Kasumi-1 (cell line): ENCODE measurements at regions not wholly inside any gene's neighbourhood (a gene's known extent, or its start where the extent isn't known, plus 50 kb on each side); places are given as distances from the start of the nearest gene placed in this dataset.
"Not testable (repeated sequence)": the region's sequence is repeated elsewhere in the genome, so short reads cannot be mapped to it uniquely, and the experiment has no call there.

ENCODE experiments used
- DNase-seq, 2 experiments: peaks; one replicate each; lab custom pipeline; 2025; lab: John Stamatoyannopoulos, UW

DNA sequence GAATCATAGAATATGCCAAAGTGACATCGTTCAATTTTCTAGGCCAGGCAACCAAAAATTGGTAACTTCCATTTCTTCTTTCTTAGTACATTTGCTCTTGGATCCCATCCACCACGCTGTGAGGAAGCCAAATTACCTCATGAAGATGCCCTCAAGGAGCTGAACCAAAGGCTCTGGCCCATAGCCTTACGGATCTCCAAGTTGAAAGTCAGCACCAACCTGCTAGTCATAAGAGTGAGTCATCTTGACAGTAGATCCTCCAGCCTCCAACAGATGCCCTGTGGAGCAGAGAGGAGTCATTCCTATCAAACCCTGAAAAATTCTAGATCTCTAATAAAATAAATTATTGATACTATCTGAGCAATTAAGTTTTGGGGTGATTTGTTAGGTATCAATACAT is 322.5 kb upstream of the COL8A1 start:
- no peak for DNase-seq

GRCh38 chr3:99313485-99313884 is 324.9 kb upstream of the COL8A1 start:
- no peak for DNase-seq

DNA sequence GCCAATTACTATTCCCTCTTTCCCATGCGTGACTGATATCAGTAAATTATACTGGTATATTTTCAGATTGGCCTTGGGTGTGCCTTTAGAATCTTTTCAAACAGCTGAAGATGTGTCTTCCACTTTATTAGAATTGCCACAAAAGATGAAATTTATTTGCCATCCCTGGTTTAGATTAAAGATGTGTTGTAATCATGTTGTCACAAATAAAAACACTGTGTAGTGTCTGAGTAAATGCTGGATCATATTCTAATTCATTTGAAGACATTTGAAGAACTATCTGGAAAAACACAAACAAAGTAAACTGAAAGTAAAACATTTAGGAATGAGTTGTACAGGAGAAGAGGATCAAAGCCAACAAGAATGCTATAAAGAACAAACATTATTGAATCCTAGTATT is 339.7 kb upstream of the COL8A1 start:
- DNase-seq: no peak

GRCh38 chr3:99295836-99296235 is 342.6 kb upstream of the COL8A1 start:
- no peak for DNase-seq

DNA sequence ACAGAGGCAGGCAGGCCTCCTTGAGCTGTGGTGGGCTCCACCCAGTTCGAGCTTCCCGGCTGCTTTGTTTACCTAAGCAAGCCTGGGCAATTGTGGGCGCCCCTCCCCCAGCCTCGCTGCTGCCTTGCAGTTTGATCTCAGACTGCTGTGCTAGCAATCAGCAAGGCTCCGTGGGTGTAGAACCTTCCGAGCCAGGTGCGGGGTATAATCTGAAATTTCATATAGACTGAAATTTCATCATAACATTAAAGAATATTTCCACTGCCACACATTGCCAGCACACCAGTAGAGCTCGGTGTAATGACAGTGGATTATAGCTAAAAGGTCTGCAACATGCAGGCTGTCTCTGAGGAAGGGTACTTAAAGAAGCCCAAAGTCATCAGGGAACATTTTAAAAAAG is 344.3 kb upstream of the COL8A1 start:
- DNase-seq: not testable (repeated sequence)

DNA sequence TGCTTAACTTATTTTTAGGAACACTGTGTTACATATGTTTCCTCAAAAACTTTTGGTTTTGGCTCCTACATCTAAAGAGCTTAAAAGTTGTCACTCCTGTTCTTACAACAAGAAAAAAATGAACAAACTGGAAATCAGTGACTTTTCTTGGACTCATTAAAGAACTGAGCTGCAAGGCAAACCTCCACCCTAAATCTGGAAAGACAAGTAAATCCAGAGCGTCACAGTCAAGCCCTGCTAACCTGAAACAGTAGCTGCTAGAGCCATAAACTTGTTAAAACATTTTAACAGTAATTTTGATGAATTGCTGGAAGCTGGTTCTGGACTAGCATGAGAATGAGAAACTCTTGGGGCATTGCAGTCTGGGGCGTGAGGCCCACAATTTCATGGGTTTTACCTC is 350.5 kb upstream of the COL8A1 start:
- no peak for DNase-seq

DNA sequence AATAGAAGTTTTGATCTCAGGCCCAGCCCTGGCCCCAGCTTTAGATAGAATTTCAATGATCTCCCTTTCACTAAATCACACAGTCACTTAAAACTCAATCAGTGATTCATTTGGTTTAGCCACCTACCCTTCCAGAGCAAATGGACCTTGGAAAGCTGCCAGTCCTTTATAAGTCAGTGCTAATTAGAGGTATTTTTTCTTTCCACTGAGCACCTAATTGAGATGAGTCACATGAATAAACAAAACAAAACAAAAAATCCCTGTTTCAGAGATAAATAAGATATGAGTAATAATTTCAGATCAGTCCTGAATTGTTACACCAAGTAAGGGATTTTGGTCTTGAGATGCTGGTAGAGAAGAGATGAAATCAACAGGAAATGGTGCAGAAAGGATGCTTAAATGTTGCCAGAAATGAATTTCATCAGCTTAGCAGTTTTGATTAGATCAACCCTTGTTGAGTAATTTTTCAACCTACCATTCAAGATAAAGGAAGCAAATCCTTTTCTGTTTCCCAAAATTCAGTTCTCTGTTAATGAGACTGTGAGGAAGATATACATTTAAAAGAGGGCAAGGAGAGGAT is 352.0 kb upstream of the COL8A1 start:
- DNase-seq: no peak

DNA sequence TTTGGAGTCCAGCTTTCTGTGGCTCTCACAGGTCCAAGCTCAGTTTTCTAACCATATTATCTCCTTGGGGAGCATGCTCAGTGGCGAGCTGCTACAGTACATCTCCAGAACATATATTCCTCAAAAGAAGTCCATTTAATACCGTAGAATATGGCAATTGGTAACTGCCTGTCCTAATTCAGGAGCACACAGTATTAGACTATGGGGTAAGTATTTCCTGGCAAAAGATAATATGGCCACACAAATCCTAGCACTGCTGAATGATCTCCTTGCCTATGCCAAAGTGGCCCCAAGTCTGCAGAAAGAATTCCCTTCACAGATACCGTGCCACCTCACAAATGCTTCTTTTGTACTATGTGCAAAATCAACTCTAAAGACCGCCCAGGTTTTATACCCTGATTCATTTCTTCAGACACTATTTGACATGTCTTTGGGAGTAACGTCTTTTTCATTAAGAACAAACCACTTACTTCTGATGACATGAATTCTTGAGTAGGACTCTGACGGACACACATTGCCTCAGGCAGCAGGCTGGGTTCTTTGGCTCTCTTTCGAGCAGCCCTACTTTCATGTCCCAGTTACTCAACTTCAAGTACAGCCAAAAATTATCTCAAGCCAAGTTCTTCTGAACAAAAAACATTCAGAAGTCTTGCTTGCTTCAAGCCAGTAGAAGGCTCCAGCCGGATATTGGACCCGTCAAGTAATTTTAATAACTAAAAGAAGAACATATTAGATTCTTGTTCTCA is 368.3 kb upstream of the DCBLD2 start:
- no peak for DNase-seq

- no peak for DNase-seq
Measured at GRCh38 chr3:99256788-99257187, 355.3 kb upstream of the DCBLD2 start.

DNA sequence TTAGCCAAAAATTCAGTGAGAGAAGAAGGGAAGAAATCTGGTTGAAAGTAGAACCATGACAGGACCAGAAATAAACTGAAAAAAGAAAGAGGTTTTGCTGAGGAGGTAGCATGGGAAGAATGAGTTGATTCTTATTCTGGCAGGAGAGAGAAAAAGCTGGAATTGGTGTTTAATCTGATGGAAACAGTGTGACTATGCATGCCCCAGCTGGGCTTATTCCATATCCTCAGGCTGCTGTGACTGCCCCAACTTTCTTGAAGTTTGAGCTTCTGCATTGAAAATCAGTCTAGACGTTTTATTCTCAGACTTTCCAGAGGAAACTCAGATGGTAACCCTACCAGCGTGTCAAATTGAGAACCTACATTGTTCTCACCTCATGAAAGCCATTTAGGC is 352.5 kb upstream of the DCBLD2 start:
- no peak for DNase-seq

GRCh38 chr3:99250821-99251355 is 349.4 kb upstream of the DCBLD2 start:
- DNase-seq: no peak

- peak in 1 of 2 experiments; percentile 8 for DNase-seq
Measured at GRCh38 chr3:99250272-99250671, 348.8 kb upstream of the DCBLD2 start.

DNA sequence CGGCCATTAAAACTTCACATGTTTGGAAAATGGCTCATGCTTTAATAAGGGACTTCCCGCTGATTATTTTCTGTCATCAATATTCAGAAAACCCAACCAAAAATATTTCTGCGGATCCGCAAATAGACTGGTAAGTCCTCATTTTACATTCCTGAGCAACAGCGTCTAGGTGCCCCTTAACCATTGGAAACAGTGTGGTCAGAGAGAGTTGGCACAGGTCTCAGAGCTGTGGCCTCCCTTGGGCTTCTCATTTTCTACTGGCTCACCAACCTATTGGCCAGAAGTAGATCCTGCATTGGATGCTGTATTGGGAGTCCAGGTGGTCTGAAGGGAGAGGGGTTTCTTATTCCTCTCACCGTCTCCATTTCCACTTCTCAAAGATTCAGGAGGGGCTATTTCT is 348.1 kb upstream of the DCBLD2 start:
- DNase-seq: no peak

- DNase-seq: no peak
Measured at GRCh38 chr3:99248913-99249312, 347.4 kb upstream of the DCBLD2 start.

DNA sequence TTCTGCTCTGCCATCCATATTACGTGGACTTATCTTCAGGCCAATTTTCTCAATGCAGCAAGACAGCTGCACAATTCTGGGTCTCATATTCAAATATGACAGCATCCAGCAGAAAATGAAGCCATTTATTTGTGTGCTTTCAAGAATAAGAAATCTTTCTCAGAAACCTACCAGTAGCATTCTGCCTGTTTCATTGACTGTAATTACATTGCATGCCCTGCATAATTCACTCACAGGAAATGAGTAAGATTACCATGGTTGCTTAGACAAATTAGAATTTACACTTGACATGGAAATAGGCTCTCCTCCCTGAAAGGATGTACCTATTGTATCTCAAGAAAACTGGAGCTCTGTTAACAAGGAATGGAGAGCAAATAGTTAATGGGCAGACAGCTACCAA is 346.6 kb upstream of the DCBLD2 start:
- DNase-seq: no peak

DNA sequence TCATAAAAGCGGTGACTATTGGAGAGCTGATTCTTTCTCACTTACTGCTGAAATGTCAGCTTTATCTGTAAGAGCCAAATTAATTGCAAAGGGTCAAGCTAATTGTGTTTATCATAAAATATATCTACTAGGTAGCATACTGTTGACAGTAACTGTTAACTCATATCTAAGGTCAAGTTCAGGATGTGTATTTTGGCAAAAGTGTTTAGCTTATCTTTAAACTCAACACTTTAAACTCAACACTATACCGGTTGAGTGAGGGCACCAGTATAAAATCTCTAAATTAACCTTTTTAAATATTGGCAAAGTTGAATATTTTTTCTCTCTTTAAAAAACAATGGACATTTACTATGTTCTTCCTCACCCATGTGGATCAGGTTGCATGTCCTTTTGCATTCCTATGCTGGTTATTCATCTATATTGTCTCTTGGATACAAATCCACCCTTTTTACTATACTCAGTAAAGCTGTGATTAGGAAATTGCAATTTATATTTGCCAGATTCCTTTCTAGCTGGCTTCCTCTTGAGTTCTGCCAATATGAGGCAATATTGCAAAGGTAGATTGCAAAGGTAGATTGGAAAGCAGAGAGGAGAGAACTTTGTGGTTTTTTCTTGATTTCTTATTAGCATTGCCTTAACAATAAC is 344.6 kb upstream of the DCBLD2 start:
- no peak for DNase-seq

- DNase-seq: no peak
Measured at GRCh38 chr3:99242271-99242670, 340.8 kb upstream of the DCBLD2 start.

- no peak for DNase-seq
Measured at GRCh38 chr3:99240700-99241099, 339.2 kb upstream of the DCBLD2 start.

DNA sequence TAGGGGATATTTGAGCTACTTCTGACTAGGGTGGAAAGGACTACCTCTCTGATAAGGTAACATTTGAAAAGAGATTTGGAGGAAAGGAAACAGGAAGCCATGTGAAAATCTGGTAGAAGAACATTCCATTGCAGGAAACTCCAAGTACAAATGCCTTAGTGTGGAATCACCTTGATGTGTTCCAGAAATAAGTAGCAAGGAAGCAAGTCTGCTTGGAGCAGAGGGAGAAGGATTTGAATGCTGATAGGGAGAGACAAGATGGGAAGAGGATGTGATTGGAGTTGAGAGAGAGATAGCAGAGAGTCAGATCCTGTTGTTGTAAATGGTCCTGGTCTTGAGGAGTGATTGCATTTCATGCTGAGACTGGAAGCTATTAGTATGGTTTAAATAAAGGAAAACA is 335.1 kb upstream of the DCBLD2 start:
- DNase-seq: no peak

GRCh38 chr3:99232696-99233095 is 331.2 kb upstream of the DCBLD2 start:
- DNase-seq: no peak

DNA sequence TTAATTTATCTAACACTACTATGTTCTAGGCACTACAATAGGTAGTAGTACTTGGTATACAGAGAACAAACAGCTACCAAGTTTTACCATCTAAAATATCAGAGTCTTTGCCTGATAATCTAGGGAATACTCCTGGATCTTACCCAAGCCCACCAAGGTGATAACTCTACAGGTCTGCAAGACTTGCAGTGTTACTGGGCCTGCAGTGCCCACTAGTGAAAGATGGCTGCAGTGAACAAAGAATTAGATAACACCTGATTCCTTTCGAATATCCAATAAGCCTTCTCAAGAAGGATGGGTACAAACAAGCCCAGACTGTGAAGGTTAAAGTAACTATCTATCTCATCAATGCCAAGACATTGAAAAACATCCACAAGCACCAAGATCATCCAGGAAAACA is 317.0 kb upstream of the DCBLD2 start:
- DNase-seq: no peak

GRCh38 chr3:99212969-99213368 is 311.5 kb upstream of the DCBLD2 start:
- no peak for DNase-seq

DNA sequence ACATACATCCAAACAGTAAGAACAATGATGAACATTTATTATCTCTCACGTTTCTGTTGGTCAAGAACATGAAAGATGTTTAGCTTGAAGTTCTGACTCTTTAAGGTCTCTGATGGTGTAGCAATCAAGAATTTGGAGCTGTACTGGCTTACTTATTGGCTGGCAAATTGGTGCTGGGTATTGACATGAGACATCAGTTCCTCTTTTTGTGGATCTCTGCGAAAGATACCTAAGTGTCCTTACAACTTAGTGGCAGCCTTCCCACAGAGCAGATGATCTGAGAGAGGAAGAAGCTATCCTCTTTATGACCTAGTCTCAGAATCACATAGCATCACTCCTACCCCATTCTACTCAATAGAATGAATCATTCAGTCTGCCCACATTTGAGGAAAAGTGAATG is 309.8 kb upstream of the DCBLD2 start:
- no peak for DNase-seq
